ENCODE measurements at regions not wholly inside any gene's neighbourhood (a gene's known extent, or its start where the extent isn't known, plus 50 kb on each side); places are given as distances from the start of the nearest gene placed in this dataset.

- TF ChIP-seq REST (IDR thresholded peaks at IDR 0.05; ENCODE audit: insufficient replicate concordance, low read depth) (no peak), CTCF (IDR thresholded peaks at IDR 0.05; ENCODE audit: insufficient read depth, low read length) (no peak), GABPA (IDR thresholded peaks at IDR 0.05; ENCODE audit: low read depth) (no peak)
- H3K27me3 ChIP-seq (ENCODE audit: insufficient read depth, poor library complexity, severe bottlenecking): no peaks in the 10 kb centered on the region
- no peak for DNase-seq (ENCODE audit: low read depth in 1 of 2, low spot score in 1 of 2)
- no peak overlapping the region for H3K4me3 ChIP-seq (replicated peaks; ENCODE audit: insufficient read depth, low read length)
- H3K27ac ChIP-seq (replicated peaks): no peak overlapping the region
Measured at GRCh38 chr18:43588838-43589237, 311.5 kb upstream of the SYT4 start.

GRCh38 chr18:43589611-43590151, 312.4 kb upstream of the SYT4 start:
- H3K27ac ChIP-seq (replicated peaks): no peak overlapping the region
- no peak for DNase-seq (ENCODE audit: low read depth in 1 of 2, low spot score in 1 of 2)
- no peak for TF ChIP-seq REST (IDR thresholded peaks at IDR 0.05; ENCODE audit: insufficient replicate concordance, low read depth)
- no peak for TF ChIP-seq SPI1 (IDR thresholded peaks at IDR 0.05; ENCODE audit: borderline replicate concordance, low read depth)
- TF ChIP-seq GABPA (IDR thresholded peaks at IDR 0.05; ENCODE audit: low read depth): no peak
- no peak for TF ChIP-seq CTCF (IDR thresholded peaks at IDR 0.05; ENCODE audit: insufficient read depth, low read length)
- TF ChIP-seq POLR2AphosphoS5 (IDR thresholded peaks at IDR 0.05; ENCODE audit: low read depth): no peak
- H3K4me3 ChIP-seq (replicated peaks; ENCODE audit: insufficient read depth, low read length): no peak overlapping the region
- no peaks in the 10 kb centered on the region for H3K27me3 ChIP-seq (ENCODE audit: insufficient read depth, poor library complexity, severe bottlenecking)

GRCh38 chr18:43590182-43590903, 313.1 kb upstream of the SYT4 start:
- no peak overlapping the region for H3K4me3 ChIP-seq (replicated peaks; ENCODE audit: insufficient read depth, low read length)
- DNase-seq (ENCODE audit: low read depth in 1 of 2, low spot score in 1 of 2): no peak
- TF ChIP-seq GABPA (IDR thresholded peaks at IDR 0.05; ENCODE audit: low read depth) (no peak), POLR2AphosphoS5 (IDR thresholded peaks at IDR 0.05; ENCODE audit: low read depth) (no peak), SPI1 (IDR thresholded peaks at IDR 0.05; ENCODE audit: borderline replicate concordance, low read depth) (no peak), REST (IDR thresholded peaks at IDR 0.05; ENCODE audit: insufficient replicate concordance, low read depth) (no peak), CTCF (IDR thresholded peaks at IDR 0.05; ENCODE audit: insufficient read depth, low read length) (no peak)
- H3K27ac ChIP-seq (replicated peaks): no peak overlapping the region
- H3K27me3 ChIP-seq (ENCODE audit: insufficient read depth, poor library complexity, severe bottlenecking): no peaks in the 10 kb centered on the region

Data from HL-60 (cell line).